C4-2B (cell line): ENCODE measurements at regions not wholly inside any gene's neighbourhood (a gene's known extent, or its start where the extent isn't known, plus 50 kb on each side); places are given as distances from the start of the nearest gene placed in this dataset.

Experiments
- ZFX ChIP-seq: fragments of 450-650 bp; IDR thresholded peaks from 2 replicates; pipeline ENCODE4 v1.6.1; 2017
- TF ChIP-seq, protein P1 (sequence below): fragments of 450-650 bp; conservative IDR thresholded peaks from 2 replicates; pipeline ENCODE4 v1.5.1; 2017; ENCODE audit warnings: mild to moderate bottlenecking

- TF ChIP-seq, protein P1, sequence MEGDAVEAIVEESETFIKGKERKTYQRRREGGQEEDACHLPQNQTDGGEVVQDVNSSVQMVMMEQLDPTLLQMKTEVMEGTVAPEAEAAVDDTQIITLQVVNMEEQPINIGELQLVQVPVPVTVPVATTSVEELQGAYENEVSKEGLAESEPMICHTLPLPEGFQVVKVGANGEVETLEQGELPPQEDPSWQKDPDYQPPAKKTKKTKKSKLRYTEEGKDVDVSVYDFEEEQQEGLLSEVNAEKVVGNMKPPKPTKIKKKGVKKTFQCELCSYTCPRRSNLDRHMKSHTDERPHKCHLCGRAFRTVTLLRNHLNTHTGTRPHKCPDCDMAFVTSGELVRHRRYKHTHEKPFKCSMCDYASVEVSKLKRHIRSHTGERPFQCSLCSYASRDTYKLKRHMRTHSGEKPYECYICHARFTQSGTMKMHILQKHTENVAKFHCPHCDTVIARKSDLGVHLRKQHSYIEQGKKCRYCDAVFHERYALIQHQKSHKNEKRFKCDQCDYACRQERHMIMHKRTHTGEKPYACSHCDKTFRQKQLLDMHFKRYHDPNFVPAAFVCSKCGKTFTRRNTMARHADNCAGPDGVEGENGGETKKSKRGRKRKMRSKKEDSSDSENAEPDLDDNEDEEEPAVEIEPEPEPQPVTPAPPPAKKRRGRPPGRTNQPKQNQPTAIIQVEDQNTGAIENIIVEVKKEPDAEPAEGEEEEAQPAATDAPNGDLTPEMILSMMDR: no peak
- TF ChIP-seq ZFX: no peak
Observed at GRCh38 chr2:238666543-238666942, 181.3 kb upstream of the TWIST2 start.
